ENCODE measurements at regions not wholly inside any gene's neighbourhood (a gene's known extent, or its start where the extent isn't known, plus 50 kb on each side); places are given as distances from the start of the nearest gene placed in this dataset.
"Not testable (repeated sequence)": the region's sequence is repeated elsewhere in the genome, so short reads cannot be mapped to it uniquely, and the experiment has no call there.

GRCh38 chr14:106329987-106330774, 803.8 kb downstream of the TMEM121 start:
- POLR2A ChIA-PET (ENCODE audit: partially characterized antibody) = not testable (repeated sequence)

More at GRCh38 chr14:106329987-106330774, 803.8 kb downstream of the TMEM121 start:
- CTCF ChIA-PET (ENCODE audit: partially characterized antibody); H2BK12ac ChIP-seq (ENCODE audit: low read depth, low read length); H4K20me1 ChIP-seq (replicated peaks in 1 of 2; ENCODE audit: control insufficient read depth in 1 of 2, insufficient read depth in 2 of 2, low read length in 2 of 2); H2BK5ac ChIP-seq (ENCODE audit: low read depth, low read length); H4K91ac ChIP-seq (replicated peaks; ENCODE audit: insufficient read length, low read length); H3K4ac ChIP-seq (replicated peaks; ENCODE audit: insufficient read length, low read depth, low read length); H3K56ac ChIP-seq (replicated peaks; ENCODE audit: insufficient read length, low read depth, low read length); H3K4me2 ChIP-seq (ENCODE audit: insufficient read depth in 1 of 2, low read depth in 2 of 2, low read length in 2 of 2); H3K18ac ChIP-seq (ENCODE audit: extremely low read depth, low read length); H2AK5ac ChIP-seq (ENCODE audit: low read depth, low read length); H3K9ac ChIP-seq (replicated peaks in 1 of 4; ENCODE audit: extremely low read depth in 1 of 4, low read depth in 3 of 4, low read length in 3 of 4); H3K27me3 ChIP-seq (replicated peaks in 1 of 4; ENCODE audit: control insufficient read depth in 3 of 4, extremely low read depth in 1 of 4, insufficient read depth in 3 of 4, low read length in 3 of 4); H3K36me3 ChIP-seq (ENCODE audit: control insufficient read depth in 2 of 4, insufficient read depth in 4 of 4, low read length in 3 of 4); H2BK20ac ChIP-seq (ENCODE audit: low read length); H4K8ac ChIP-seq (ENCODE audit: extremely low read depth, insufficient read depth, low read length); H4K5ac ChIP-seq (ENCODE audit: insufficient read length, low read depth, low read length); H2BK15ac ChIP-seq (ENCODE audit: low read length); DNase-seq (ENCODE audit: low read depth in 1 of 2, low spot score in 2 of 2); H3K27ac ChIP-seq (ENCODE audit: low read depth, low read length); H2BK120ac ChIP-seq (replicated peaks; ENCODE audit: low read depth, low read length); H3K4me3 ChIP-seq (ENCODE audit: extremely low read depth in 1 of 4, insufficient read depth in 2 of 4, low read depth in 3 of 4, low read length in 4 of 4); H3K14ac ChIP-seq (ENCODE audit: insufficient read length); H3K23ac ChIP-seq (ENCODE audit: insufficient read length); H3K79me2 ChIP-seq (ENCODE audit: control insufficient read depth in 1 of 2, insufficient read depth in 2 of 2, low read length in 2 of 2); H3K4me1 ChIP-seq (replicated peaks in 1 of 4; ENCODE audit: control insufficient read depth in 3 of 4, insufficient read depth in 4 of 4, low read length in 3 of 4); H3K79me1 ChIP-seq (ENCODE audit: low read depth, low read length); H2AFZ ChIP-seq (ENCODE audit: low read length); H3K23me2 ChIP-seq (ENCODE audit: low read depth, low read length); FAIRE-seq: not testable (repeated sequence)
- whole genome bisulfite sequencing, 2 experiments (ENCODE audit: extremely low coverage in 1 of 2, insufficient coverage in 1 of 2, insufficient read length in 1 of 2, insufficient replicate concordance in 2 of 2, low coverage in 1 of 2, low lambda C conversion rate in 2 of 2, missing lambda C conversion rate in 1 of 2) = no CpG with 5 or more reads among the region's 8 CpGs
- H3K9me3 ChIP-seq (ENCODE audit: insufficient read depth in 2 of 2, low read depth in 1 of 2, low read length in 1 of 2) = peaks cover 16 to 28% of the 10 kb centered on the region in 2 experiments

All from H1 (cell line).